ENCODE measurements at regions not wholly inside any gene's neighbourhood (a gene's known extent, or its start where the extent isn't known, plus 50 kb on each side); places are given as distances from the start of the nearest gene placed in this dataset.

DNA sequence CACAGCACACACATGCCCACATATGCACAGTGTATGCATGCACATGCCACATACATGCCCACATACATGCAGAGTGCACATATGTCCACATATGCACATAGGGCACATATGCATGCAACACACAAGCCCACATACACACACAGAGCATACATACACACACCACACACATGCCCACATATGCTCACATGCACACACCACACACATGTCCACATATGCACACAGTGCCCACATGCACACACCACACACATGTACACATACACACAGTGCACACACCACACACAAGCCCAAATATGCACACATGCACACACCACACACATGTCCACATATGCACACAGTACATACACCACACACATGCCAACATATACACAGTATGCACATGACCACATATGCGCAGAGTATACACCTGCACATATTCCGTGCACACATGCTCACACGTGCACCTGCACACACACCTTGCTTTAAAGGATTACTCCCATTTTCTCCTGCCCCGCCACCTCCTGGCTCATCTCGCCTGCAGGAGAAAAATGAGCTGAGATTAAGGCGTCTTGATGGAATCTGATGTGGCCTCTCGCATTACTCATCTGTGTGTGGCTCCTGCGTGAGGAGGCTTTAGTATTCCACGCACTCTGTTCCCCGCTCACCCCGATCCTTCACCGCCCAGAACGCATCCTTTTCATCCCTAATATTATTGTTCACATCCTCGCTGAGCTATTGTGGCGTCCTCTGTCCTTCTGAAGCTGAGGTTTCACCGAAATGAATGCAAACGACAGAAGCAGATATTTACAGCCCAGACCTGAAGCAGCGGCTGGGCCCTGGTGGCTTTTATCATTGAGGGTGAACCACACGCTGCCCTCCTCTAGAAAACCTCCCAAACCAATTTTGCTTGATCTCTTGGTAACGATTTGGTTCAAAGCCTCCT, 182.7 kb downstream of the OLFM1 start:
- intact Hi-C loops (cut with DNase I; ENCODE audit: low total_unique reads) = no loop called here
- H3K4me3 ChIP-seq = no peak overlapping the region
- H3K27me3 ChIP-seq = peaks cover 0 to 39% of the 10 kb centered on the region in 2 donors

DNA sequence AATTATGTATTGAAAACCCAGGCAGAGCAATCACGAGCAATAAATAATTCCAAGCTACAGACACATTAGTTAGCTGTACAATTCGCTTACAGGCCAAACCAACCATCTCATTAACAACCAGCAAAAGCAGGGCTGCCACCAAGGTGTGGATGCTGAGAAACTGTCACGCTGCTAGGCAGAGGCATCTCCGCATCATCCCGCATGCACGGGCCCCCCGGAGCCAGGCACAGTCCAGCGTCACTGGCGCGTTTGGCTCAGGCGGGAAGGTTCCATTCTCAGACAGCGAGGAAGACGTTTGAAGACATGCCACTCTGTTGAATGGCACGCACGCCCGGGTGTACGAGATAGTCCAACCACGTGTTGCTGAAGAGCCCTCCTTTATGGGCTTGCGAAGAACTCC, 184.0 kb downstream of the OLFM1 start:
- peaks cover 0 to 34% of the 10 kb centered on the region in 2 donors for H3K27me3 ChIP-seq
- intact Hi-C loops (cut with DNase I; ENCODE audit: low total_unique reads) = no loop called here
- H3K36me3 ChIP-seq = no peaks in the 10 kb centered on the region
- H3K4me3 ChIP-seq = no peak overlapping the region
- H3K9me3 ChIP-seq = no peaks in the 10 kb centered on the region
- TF ChIP-seq POLR2A (IDR thresholded peaks at IDR 0.05) (no peak), POLR2AphosphoS5 (IDR thresholded peaks at IDR 0.05) (no peak)
- TF ChIP-seq, protein P1, sequence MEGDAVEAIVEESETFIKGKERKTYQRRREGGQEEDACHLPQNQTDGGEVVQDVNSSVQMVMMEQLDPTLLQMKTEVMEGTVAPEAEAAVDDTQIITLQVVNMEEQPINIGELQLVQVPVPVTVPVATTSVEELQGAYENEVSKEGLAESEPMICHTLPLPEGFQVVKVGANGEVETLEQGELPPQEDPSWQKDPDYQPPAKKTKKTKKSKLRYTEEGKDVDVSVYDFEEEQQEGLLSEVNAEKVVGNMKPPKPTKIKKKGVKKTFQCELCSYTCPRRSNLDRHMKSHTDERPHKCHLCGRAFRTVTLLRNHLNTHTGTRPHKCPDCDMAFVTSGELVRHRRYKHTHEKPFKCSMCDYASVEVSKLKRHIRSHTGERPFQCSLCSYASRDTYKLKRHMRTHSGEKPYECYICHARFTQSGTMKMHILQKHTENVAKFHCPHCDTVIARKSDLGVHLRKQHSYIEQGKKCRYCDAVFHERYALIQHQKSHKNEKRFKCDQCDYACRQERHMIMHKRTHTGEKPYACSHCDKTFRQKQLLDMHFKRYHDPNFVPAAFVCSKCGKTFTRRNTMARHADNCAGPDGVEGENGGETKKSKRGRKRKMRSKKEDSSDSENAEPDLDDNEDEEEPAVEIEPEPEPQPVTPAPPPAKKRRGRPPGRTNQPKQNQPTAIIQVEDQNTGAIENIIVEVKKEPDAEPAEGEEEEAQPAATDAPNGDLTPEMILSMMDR (IDR thresholded peaks at IDR 0.05) = no peak
- DNase-seq (ENCODE audit: low spot score in 2 of 2) = no peak
- H3K4me1 ChIP-seq = peaks cover 0 to 7% of the 10 kb centered on the region in 2 donors
- no peak overlapping the region for H3K27ac ChIP-seq

More for the DNA sequence above, 182.7 kb downstream of the OLFM1 start:
- Histone ChIP-seq H3K36me3 (no peaks in the 10 kb centered on the region), H3K9me3 (no peaks in the 10 kb centered on the region), H3K4me1 (no peaks in the 10 kb centered on the region), H3K27ac (no peak overlapping the region)
- no peak for DNase-seq (ENCODE audit: low spot score in 2 of 2)
- TF ChIP-seq, protein P1 (IDR thresholded peaks at IDR 0.05) = no peak
- TF ChIP-seq POLR2AphosphoS5 (IDR thresholded peaks at IDR 0.05) = no peak
- TF ChIP-seq POLR2A (IDR thresholded peaks at IDR 0.05) = no peak

DNA sequence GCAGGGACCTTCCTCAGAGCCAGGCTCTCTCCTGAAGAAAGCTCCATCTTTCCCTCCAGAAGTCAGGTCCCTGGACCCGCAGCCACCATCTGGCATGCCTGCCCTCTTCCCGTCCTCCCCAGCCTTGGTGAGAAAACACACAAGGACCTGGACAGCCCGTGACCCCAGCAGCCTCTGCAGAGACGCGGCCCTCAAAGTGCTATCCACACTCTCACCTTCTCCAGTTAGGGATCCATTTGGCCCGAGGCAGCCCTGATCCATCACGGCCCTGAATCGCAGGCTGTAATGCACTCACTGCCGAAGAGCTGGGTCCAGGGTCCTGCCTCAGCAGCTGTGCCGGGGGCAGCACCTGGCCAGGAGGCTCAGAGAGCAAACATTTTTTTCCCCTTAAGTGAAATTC, 185.1 kb downstream of the OLFM1 start:
- H3K27me3 ChIP-seq = peaks cover 0 to 29% of the 10 kb centered on the region in 2 donors
- DNase-seq (ENCODE audit: low spot score in 2 of 2) = no peak
- H3K4me3 ChIP-seq = no peak overlapping the region
- H3K4me1 ChIP-seq = peaks cover 0 to 7% of the 10 kb centered on the region in 2 donors
- H3K9me3 ChIP-seq = no peaks in the 10 kb centered on the region
- intact Hi-C loops (cut with DNase I; ENCODE audit: low total_unique reads) = no loop called here
- H3K36me3 ChIP-seq = no peaks in the 10 kb centered on the region
- H3K27ac ChIP-seq = no peak overlapping the region
- TF ChIP-seq POLR2A (IDR thresholded peaks at IDR 0.05) = no peak
- no peak for TF ChIP-seq POLR2AphosphoS5 (IDR thresholded peaks at IDR 0.05)
- TF ChIP-seq, protein P1 (IDR thresholded peaks at IDR 0.05) = no peak

DNA sequence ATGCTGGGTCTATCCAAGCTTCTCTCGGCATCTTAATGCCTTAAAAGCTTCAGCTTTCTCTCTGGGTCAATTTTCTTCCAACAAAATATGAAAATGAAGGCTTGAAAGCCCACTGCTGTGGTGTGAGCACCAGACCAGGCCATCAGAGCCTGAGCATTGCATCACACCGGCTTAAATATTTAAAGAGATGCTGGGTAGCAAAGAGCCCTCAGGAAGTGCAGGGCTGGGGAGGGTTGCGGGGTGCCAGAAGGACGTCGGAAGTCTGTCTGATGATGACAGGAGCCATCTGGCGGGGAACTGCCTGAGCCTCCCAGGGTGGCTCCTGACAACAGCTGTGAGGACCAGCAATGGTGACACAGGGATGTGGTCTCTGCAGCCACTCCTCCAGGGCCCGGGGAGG, 185.5 kb downstream of the OLFM1 start:
- H3K4me1 ChIP-seq = peaks cover 0 to 7% of the 10 kb centered on the region in 2 donors
- H3K9me3 ChIP-seq = no peaks in the 10 kb centered on the region
- H3K36me3 ChIP-seq = no peaks in the 10 kb centered on the region
- TF ChIP-seq POLR2A (IDR thresholded peaks at IDR 0.05) (no peak), POLR2AphosphoS5 (IDR thresholded peaks at IDR 0.05) (no peak)
- TF ChIP-seq, protein P1 (IDR thresholded peaks at IDR 0.05) = no peak
- no peak overlapping the region for H3K4me3 ChIP-seq
- no peak for DNase-seq (ENCODE audit: low spot score in 2 of 2)
- H3K27me3 ChIP-seq = peaks cover 0 to 31% of the 10 kb centered on the region in 2 donors
- no peak overlapping the region for H3K27ac ChIP-seq
- intact Hi-C loops (cut with DNase I; ENCODE audit: low total_unique reads) = no loop called here

GRCh38 chr9:135275163-135275562, 187.7 kb downstream of the OLFM1 start:
- Histone ChIP-seq H3K9me3 (no peaks in the 10 kb centered on the region), H3K27me3 (peaks cover 0 to 50% of the 10 kb centered on the region in 2 donors), H3K4me1 (peaks cover 0 to 7% of the 10 kb centered on the region in 2 donors), H3K4me3 (no peak overlapping the region), H3K27ac (no peak overlapping the region), H3K36me3 (no peaks in the 10 kb centered on the region)
- intact Hi-C loops (cut with DNase I; ENCODE audit: low total_unique reads) = no loop called here
- no peak for DNase-seq (ENCODE audit: low spot score in 2 of 2)
- TF ChIP-seq POLR2AphosphoS5 (IDR thresholded peaks at IDR 0.05) = no peak

Data from breast epithelium (tissue), 4 donors.